GM19239 (cell line): ENCODE measurements at regions not wholly inside any gene's neighbourhood (a gene's known extent, or its start where the extent isn't known, plus 50 kb on each side); places are given as distances from the start of the nearest gene placed in this dataset.
"Not testable (repeated sequence)": the region's sequence is repeated elsewhere in the genome, so short reads cannot be mapped to it uniquely, and the experiment has no call there.

ENCODE experiments used
- DNase-seq: peaks from one replicate; pipeline ENCODE4 v3.0.0; 2011; ENCODE audit warnings: low spot score; ENCODE audit not compliant: insufficient read length
- FAIRE-seq: peaks from 2 replicates; lab custom pipeline; 2011; peaks lifted over from hg19 to GRCh38; lab: Jason Lieb, UNC

- FAIRE-seq (no peak), DNase-seq (no peak)
These were observed 227.6 kb upstream of the EXOC2 start for GRCh38 chr6:920512-920911.

GRCh38 chr6:919500-919899 is 226.6 kb upstream of the EXOC2 start:
- DNase-seq: no peak
- no peak for FAIRE-seq

- DNase-seq (no peak), FAIRE-seq (no peak)
These were observed 225.0 kb upstream of the EXOC2 start for GRCh38 chr6:917939-918338.

GRCh38 chr6:917296-917695 is 224.4 kb upstream of the EXOC2 start:
- FAIRE-seq: no peak
- DNase-seq: no peak

- FAIRE-seq: no peak
- DNase-seq: no peak
These were observed 223.2 kb upstream of the EXOC2 start for GRCh38 chr6:916131-916530.

GRCh38 chr6:912871-913835 is 220.2 kb upstream of the EXOC2 start:
- no peak for FAIRE-seq
- no peak for DNase-seq

GRCh38 chr6:907928-908327 is 215.0 kb upstream of the EXOC2 start:
- DNase-seq: no peak
- FAIRE-seq: no peak

- DNase-seq (no peak), FAIRE-seq (no peak)
These were observed 214.0 kb upstream of the EXOC2 start for GRCh38 chr6:906920-907319.

- no peak for FAIRE-seq
- DNase-seq: no peak
These were observed 212.6 kb upstream of the EXOC2 start for GRCh38 chr6:905556-905955.

GRCh38 chr6:904994-905393 is 212.1 kb upstream of the EXOC2 start:
- no peak for FAIRE-seq

GRCh38 chr6:903761-904160 is 210.8 kb upstream of the EXOC2 start:
- FAIRE-seq: no peak
- DNase-seq: no peak

More at GRCh38 chr6:904994-905393, 212.1 kb upstream of the EXOC2 start:
- DNase-seq: no peak

GRCh38 chr6:901696-902460 is 208.9 kb upstream of the EXOC2 start:
- no peak for FAIRE-seq
- no peak for DNase-seq

- no peak for FAIRE-seq
These were observed 208.0 kb upstream of the EXOC2 start for GRCh38 chr6:900716-901605.

GRCh38 chr6:897528-898207 is 204.7 kb upstream of the EXOC2 start:
- DNase-seq (no peak), FAIRE-seq (no peak)

More at GRCh38 chr6:900716-901605, 208.0 kb upstream of the EXOC2 start:
- no peak for DNase-seq

GRCh38 chr6:894274-894673 is 201.3 kb upstream of the EXOC2 start:
- DNase-seq (no peak), FAIRE-seq (no peak)

GRCh38 chr6:890995-891394 is 198.1 kb upstream of the EXOC2 start:
- FAIRE-seq (no peak), DNase-seq (no peak)

- FAIRE-seq: no peak
These were observed 197.3 kb upstream of the EXOC2 start for GRCh38 chr6:890201-890600.

GRCh38 chr6:887583-888235 is 194.8 kb upstream of the EXOC2 start:
- no peak for FAIRE-seq
- no peak for DNase-seq

More at GRCh38 chr6:890201-890600, 197.3 kb upstream of the EXOC2 start:
- no peak for DNase-seq

- DNase-seq, FAIRE-seq: not testable (repeated sequence)
These were observed 193.2 kb upstream of the EXOC2 start for GRCh38 chr6:886116-886515.
